Ishikawa (cell line): ENCODE measurements at regions not wholly inside any gene's neighbourhood (a gene's known extent, or its start where the extent isn't known, plus 50 kb on each side); places are given as distances from the start of the nearest gene placed in this dataset.

Experiments used
- CEBPB ChIP-seq: IDR thresholded peaks from 2 replicates; pipeline ENCODE4 v1.6.1; 2012
- CREB1 ChIP-seq: IDR thresholded peaks from 2 replicates; pipeline ENCODE4 v1.6.1; 2012; ENCODE audit warnings: low read depth
- EGR1 ChIP-seq: IDR thresholded peaks from 2 replicates; pipeline ENCODE4 v1.6.1; 2012
- EP300 ChIP-seq: IDR thresholded peaks from 2 replicates; pipeline ENCODE4 v1.6.1; 2012; ENCODE audit warnings: borderline replicate concordance
- FOXM1 ChIP-seq: IDR thresholded peaks from 2 replicates; pipeline ENCODE4 v1.6.1; 2012; ENCODE audit warnings: low read depth, borderline replicate concordance
- NFIC ChIP-seq: IDR thresholded peaks from 2 replicates; pipeline ENCODE4 v1.6.1; 2012
- RAD21 ChIP-seq: IDR thresholded peaks from 2 replicates; pipeline ENCODE4 v1.6.1; 2012; ENCODE audit warnings: low read depth
- TAF1 ChIP-seq: IDR thresholded peaks from 2 replicates; pipeline ENCODE4 v1.6.1; 2012; ENCODE audit warnings: low read depth, mild to moderate bottlenecking
- TCF12 ChIP-seq: IDR thresholded peaks from 2 replicates; pipeline ENCODE4 v1.6.1; 2012; ENCODE audit warnings: low read depth
- TEAD4 ChIP-seq: IDR thresholded peaks from 2 replicates; pipeline ENCODE4 v1.6.1; 2012
- YY1 ChIP-seq: IDR thresholded peaks from 2 replicates; pipeline ENCODE4 v1.6.1; 2012; ENCODE audit warnings: low read depth
- ZBTB7A ChIP-seq: IDR thresholded peaks from 2 replicates; pipeline ENCODE4 v1.6.1; 2012; ENCODE audit warnings: low read depth
- TF ChIP-seq, protein P1 (sequence below): IDR thresholded peaks from 2 replicates; pipeline ENCODE4 v1.6.1; 2012; ENCODE audit warnings: low read depth, mild to moderate bottlenecking
- TF ChIP-seq, protein P2 (sequence below): IDR thresholded peaks from 2 replicates; pipeline ENCODE4 v1.6.1; 2012
- TF ChIP-seq, protein P3 (sequence below): IDR thresholded peaks from 2 replicates; pipeline ENCODE4 v1.6.1; 2012

DNA sequence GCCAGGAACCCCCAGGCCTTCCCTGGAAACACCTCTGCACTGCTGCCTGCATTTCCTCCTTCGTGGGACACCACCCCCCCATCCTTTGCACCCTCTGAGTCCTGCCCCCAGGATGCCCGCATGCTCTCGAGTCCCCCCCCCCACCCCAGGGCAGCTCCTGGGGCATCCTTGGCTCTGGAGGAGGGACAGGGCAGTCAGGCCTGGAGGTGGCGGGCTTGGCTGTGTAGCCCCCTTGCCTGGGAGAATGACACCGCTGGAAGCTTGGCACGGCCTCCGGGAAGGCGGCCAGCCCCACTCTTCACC is 98.9 kb upstream of the GSE1 start:
- TF ChIP-seq CEBPB (no peak), EGR1 (no peak), ZBTB7A (peak; percentile 96)
- TF ChIP-seq, protein P1, sequence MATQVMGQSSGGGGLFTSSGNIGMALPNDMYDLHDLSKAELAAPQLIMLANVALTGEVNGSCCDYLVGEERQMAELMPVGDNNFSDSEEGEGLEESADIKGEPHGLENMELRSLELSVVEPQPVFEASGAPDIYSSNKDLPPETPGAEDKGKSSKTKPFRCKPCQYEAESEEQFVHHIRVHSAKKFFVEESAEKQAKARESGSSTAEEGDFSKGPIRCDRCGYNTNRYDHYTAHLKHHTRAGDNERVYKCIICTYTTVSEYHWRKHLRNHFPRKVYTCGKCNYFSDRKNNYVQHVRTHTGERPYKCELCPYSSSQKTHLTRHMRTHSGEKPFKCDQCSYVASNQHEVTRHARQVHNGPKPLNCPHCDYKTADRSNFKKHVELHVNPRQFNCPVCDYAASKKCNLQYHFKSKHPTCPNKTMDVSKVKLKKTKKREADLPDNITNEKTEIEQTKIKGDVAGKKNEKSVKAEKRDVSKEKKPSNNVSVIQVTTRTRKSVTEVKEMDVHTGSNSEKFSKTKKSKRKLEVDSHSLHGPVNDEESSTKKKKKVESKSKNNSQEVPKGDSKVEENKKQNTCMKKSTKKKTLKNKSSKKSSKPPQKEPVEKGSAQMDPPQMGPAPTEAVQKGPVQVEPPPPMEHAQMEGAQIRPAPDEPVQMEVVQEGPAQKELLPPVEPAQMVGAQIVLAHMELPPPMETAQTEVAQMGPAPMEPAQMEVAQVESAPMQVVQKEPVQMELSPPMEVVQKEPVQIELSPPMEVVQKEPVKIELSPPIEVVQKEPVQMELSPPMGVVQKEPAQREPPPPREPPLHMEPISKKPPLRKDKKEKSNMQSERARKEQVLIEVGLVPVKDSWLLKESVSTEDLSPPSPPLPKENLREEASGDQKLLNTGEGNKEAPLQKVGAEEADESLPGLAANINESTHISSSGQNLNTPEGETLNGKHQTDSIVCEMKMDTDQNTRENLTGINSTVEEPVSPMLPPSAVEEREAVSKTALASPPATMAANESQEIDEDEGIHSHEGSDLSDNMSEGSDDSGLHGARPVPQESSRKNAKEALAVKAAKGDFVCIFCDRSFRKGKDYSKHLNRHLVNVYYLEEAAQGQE, result no peak

DNA sequence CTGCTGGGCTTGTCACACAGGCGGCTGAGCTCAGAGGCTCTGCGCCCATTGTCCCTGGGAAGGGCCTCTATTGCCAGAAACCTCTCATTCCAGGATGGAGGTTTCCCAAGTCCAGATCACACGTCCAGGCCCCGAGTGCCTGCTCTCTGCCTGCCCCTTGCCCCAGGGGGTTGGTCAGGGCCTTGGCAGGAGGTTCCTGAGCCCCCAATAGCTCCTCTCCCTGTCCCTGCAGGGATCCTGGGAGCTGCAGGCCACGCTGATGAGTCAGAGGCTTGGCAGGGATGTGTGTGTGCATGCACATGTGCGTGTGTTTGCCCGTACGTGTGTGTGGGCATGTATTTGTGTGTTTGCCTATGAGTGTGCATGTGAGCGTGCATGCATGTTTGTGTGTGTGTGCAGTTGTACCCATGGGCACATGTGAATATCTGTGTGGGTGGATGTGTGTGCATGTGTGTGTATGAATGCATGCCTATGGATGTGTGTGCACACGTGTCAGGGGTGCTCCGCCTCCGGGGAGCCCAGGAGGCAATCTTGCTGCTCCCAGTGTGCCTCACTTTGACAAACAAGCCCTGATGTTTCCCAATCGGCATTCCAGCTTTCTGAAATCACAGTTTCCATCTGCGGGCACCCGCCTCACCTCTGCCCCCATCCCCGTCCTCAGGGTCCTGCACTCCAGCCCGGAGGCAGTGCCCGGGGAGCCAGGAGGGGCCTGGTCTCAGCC is 98.4 kb upstream of the GSE1 start:
- TF ChIP-seq TAF1, result no peak; the same call in 1 of the 2 replicates
- peak; percentile 26; the same call in 1 of the 2 replicates for TF ChIP-seq RAD21
- TF ChIP-seq, protein P2, sequence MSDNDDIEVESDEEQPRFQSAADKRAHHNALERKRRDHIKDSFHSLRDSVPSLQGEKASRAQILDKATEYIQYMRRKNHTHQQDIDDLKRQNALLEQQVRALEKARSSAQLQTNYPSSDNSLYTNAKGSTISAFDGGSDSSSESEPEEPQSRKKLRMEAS, result peak; percentile 84
- peak; percentile 61; the same call in 1 of the 2 replicates for TF ChIP-seq EGR1
- TF ChIP-seq TCF12, result peak; percentile 96
- TF ChIP-seq, protein P3, sequence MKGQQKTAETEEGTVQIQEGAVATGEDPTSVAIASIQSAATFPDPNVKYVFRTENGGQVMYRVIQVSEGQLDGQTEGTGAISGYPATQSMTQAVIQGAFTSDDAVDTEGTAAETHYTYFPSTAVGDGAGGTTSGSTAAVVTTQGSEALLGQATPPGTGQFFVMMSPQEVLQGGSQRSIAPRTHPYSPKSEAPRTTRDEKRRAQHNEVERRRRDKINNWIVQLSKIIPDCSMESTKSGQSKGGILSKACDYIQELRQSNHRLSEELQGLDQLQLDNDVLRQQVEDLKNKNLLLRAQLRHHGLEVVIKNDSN, result peak; percentile 56; the same call in 1 of the 2 replicates
- TF ChIP-seq ZBTB7A, result peak; percentile 89; the same call in 1 of the 2 replicates
- TF ChIP-seq CEBPB, result peak; percentile 99
- TF ChIP-seq YY1, result peak; percentile 56
- peak; percentile 100 for TF ChIP-seq NFIC
- TF ChIP-seq TEAD4, result peak; percentile 95
- TF ChIP-seq EP300, result peak; percentile 93
- no peak for TF ChIP-seq CREB1
- TF ChIP-seq FOXM1, result peak; percentile 81
- TF ChIP-seq, protein P1, result peak; percentile 28; the same call in 1 of the 2 replicates

DNA sequence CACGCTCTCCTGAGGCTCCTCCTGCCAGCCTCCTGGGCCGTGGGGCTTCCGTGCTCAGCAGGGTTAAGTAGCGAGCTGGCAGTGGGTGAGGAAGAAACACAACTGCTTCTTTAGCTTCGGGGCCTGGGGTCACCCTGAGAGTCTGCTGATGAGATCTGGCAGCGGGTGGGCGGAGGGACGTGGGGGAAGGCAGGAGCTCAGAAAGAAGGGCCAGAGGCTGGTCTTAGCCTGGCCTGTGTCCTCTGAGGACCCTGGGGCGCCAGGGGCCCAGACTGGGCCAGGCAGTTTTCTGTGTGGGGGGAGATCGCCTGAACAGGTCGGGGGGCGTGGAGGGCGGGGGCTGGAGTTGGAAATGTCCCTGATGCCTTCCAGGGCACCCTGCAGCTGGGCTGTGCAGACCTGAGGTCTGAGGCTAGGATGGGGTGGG is 97.8 kb upstream of the GSE1 start:
- TF ChIP-seq CREB1 (no peak), TCF12 (no peak), RAD21 (no peak), FOXM1 (0 out of 2 replicates have a peak, but pooled peaks have one; percentile 14), CEBPB (no peak), ZBTB7A (no peak), EGR1 (peak; percentile 84), EP300 (no peak), YY1 (peak; percentile 20; the same call in 1 of the 2 replicates), TEAD4 (no peak), TAF1 (no peak), NFIC (no peak)
- TF ChIP-seq, protein P1, result no peak
- TF ChIP-seq, protein P3, result no peak
- TF ChIP-seq, protein P2, result no peak

DNA sequence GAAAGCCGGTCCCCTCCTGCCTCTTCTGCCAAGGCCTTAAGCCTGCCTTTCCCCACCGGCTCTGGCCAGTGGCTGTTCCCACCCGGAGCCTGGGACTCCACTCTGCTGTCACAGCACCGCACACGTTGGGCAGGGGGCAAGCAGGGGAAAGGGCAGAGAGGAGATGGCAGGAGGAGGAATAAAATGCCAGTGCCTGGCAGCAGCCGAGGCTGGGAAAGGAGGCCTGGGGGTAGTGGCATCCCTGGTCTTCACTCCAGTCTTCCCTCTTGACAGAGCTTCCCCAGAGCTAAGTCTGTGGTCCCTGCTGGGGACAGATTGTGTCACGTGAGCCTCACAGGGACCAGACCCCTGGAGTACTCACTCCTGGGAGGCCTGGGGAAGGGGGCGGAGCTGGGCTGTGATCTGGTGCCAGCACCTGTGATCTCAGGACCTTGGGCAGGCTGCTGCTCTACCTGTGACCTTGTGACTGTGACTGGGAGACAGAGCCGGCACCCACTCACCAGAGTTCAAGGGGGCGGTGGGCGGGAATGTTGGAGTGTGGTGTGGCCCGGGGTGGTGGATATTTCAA is 97.2 kb upstream of the GSE1 start:
- TF ChIP-seq YY1 (no peak), TAF1 (no peak), CEBPB (no peak), ZBTB7A (no peak), FOXM1 (no peak), TEAD4 (no peak), RAD21 (no peak), TCF12 (peak; percentile 26; the same call in 1 of the 2 replicates), EP300 (no peak), CREB1 (no peak), EGR1 (0 out of 2 replicates have a peak, but pooled peaks have one; percentile 27), NFIC (peak; percentile 53)
- TF ChIP-seq, protein P2, result no peak; the same call in 1 of the 2 replicates
- TF ChIP-seq, protein P1, result no peak
- TF ChIP-seq, protein P3, result peak; percentile 86
